ENCODE measurements at regions not wholly inside any gene's neighbourhood (a gene's known extent, or its start where the extent isn't known, plus 50 kb on each side); places are given as distances from the start of the nearest gene placed in this dataset.
A peak's percentile ranks its signal among the peaks of the same experiment; 100 is the strongest.

DNA sequence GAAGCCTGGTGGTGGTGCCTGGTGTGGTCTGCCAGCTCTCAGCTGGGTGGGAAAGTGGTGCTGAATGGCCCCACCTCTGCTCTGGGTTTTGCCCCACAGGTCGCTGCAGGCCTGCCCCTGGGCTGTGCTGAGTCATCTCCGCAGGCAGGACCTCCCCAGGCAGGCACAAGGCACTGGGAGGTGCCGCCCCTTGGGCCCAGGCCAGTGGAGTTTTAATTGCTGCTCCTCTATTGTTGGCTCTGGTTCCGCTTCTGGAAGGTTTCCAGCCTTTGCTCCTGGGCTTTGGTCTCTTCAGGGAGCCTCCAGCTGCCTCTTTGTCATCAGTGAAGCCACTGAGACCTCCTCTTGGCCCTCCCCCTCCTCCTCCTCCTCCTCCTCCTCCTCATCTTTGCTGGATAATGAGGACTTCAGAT is 180.3 kb upstream of the GRB10 start:
- no peak for DNase-seq

DNA sequence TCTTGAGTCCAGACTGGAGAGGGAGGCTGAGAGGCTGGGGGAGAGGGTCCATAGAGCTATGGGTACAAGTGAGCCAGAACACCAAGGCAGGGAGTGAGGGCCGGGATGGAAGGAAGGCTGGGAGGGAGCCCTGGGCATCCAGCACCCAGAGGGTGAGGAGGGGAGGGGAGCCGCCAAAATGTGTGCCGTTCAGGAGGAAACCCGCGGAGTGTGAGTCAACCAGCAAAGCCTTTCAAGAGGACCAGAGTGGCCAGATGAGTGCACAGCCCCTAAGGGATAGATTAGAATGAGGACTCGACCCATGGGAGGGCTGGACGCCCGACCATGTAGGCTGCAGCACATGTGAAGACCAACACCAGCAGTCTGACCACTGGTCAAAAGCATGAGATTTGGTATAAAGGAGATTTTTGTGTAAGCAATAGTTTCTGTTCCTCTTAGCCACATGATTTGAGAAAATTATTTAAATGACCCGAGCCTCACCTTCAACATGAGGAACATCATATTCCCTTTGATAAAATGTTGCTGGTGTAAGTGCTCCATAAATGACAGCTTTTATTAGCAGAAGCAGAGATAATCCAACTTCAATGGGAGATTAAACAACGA is 179.7 kb upstream of the GRB10 start:
- DNase-seq, result no peak

DNA sequence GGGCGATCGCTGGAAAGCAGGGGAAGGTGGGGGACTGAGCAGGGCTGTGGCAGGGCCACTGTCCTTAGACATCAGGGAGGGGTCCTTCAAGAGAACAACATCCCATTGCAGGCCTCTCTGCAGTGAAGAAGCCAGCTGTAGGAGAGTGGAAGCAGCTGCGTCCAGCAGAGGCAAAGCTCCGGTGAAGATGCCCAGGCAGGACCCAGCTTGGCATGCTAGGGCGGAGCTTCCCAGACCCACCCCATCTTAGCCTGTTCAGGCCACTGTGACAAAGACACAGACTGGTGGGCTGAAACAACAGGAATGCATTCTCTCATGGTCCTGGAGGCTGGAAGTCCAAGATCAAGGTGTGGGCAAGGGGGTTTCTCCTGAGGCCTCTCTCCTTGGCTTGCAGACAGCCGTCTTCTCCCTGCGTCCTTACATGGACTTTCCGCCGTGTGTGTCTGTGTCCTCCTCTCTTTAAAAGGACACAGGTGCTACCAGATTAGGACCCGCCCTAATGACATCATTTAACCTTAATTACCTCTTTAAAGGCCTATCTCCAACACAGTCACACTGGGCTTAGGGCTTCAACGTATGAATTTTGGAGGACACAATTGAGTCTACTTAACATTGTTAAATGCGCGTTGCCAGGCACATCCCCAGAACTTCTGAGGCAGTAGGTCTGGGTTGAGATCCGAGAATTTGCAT is 178.1 kb upstream of the GRB10 start:
- DNase-seq, result no peak

DNA sequence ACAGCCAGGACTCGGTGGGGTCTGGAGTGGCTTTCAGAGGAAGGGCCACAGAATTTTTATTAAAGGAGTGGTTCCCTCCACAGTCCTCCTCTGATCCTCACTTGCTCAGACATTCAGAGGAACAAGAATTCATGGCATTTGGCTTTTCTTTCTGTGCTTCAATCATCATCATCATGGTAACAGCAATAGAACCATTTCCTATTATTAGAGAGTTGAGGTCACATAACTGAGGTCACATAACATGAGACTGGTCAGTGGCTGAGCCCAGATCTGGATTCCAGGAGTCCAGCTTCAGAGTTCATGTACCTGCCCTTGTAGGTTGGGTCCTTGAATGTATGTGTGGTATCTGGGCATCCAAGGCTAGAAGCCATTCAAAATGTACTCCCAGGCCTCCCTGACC is 177.3 kb upstream of the GRB10 start:
- DNase-seq, result no peak

DNA sequence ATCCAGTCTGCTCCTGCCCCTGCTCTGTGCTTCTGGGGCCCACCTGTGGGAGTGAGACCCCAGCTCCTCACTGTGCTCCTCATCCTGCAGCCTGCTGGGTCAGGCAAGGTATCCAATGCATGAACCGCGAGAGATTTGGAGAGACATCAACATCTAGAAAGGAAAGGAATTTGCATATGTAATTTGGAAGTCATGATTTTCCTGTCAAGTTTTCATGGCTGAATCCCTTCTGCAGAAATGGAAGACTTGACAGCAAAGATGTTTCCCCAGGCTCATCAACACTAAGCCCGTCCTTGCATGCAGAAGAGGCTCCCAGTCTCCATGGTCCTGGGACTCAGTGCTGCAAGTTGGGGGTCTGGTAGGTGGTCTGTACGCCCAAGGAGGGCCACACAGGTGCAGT is 176.9 kb upstream of the GRB10 start:
- DNase-seq, result no peak

- DNase-seq, result no peak
Observed at GRCh38 chr7:50957855-50958254, 175.2 kb upstream of the GRB10 start.

DNA sequence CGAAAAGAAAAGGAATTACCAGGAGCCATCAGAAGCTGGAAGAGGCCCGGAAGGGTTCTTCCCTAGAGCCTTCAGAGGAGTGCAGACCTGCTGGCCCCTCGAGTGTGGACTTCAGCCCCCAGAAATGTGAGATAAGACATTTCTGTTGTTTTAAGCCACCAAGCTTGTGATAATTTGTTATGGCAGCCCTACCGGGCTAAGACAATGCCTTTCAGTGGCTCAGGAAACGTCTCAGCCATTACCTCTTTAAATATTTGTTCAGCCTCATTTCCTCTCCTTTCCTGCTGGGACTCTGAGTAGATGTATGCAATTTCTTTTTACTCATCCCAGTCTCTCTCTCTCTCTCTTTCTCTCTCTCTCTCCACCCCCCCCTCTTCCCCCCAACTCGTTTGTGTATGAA is 174.7 kb upstream of the GRB10 start:
- no peak for DNase-seq

- DNase-seq, result no peak
Observed at GRCh38 chr7:50956522-50957155, 173.9 kb upstream of the GRB10 start.

DNA sequence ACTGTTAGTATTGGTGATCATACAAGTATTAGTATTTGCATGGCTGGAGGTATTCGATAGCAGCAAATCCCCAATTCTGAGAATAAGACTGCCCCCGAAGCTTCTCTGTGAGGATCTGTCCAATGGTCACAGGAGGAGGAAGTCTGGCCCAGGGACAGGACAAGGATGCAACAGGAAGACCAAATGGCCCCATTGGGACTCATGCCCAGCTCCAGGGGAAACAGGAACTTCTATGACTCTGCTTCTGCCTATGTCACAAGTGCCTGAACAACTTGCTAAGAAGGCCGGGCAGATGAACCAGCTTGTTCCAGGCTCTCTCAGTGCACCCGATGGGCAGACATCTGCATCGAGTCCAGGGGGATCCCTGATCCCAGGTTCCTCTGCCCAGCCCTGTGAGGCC is 172.0 kb upstream of the GRB10 start:
- DNase-seq, result no peak

DNA sequence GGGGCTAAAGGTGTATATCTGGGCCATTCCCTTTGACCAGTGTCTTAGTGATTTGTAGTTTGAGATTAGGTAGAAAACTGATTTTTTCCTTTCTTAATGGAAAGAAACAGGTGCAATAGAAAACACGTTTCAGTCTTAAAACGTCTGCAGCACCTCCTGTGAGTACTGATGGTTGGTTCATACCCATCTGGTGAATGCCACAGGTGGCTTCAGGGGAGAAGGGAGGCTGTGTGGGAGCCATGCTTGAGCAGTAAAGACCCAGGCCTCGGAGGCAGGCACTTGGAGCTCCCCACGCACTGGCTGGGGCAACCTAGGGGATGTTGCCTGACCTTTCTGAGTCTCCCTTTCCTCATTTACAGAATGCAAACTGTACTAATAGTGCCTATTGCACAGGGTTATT is 171.5 kb upstream of the GRB10 start:
- no peak for DNase-seq

DNA sequence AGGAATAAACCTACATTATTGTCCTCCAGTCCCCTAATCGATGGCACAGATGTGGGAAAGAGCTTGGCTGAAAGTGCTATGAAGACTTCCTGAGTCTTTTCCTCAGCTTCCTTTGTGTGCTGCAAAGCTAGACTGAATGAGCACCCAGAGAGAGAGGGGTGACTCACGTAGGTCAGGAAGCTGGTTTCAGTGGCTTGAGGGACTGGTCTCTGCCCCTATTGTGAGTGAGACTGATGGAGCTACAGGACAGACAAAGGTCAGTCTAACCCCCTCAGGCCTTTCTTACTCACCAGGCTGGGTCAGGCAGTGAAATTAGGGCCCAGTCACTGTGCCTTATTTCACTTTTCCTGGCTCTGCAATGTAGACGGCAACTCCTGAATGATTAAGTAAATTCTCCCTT is 171.1 kb upstream of the GRB10 start:
- no peak for DNase-seq

GRCh38 chr7:50953303-50953702 is 170.6 kb upstream of the GRB10 start:
- DNase-seq, result no peak

DNA sequence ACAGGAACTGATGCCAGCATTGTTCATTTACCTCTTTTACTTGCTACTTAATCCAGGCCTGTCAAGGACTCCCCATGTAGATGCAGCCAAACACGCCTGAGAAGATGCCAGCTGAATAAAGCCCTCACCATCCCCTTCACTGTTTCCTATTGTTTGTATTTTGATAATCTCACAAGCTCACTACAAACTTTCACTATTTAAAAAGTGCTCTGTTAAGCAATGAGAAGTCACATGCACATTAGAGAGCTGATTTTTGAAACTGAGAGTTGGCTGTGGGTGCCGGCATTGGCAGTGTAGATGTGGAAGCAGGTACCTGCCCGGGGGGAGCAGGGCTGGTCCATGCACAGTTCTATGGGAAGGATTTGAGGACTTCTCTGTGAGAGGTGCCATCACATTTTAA is 169.8 kb upstream of the GRB10 start:
- no peak for DNase-seq

- DNase-seq, result no peak
Observed at GRCh38 chr7:50952120-50952519, 169.4 kb upstream of the GRB10 start.

GRCh38 chr7:50943482-50943881 is 160.8 kb upstream of the GRB10 start:
- no peak for DNase-seq

DNA sequence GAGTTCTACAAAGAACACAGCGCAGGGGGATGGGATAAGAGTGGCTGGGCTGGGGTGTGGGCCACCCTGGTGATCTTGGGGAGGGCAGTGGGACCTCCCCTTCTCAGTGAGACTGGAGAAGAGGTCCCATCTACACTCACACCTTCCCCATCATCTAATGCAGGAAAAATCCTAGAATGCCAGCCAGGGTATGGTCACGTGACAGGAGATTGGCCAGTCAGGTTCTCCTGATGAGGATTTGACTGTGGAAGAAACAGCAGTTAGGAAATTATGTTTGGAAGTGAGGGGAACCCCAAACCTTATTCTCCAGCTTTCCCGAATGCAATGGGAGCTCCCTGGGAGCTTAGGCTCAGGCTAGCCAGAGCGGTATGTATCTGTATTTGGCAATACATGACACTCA is 158.8 kb upstream of the GRB10 start:
- no peak for DNase-seq

GRCh38 chr7:50940621-50941020 is 157.9 kb upstream of the GRB10 start:
- no peak for DNase-seq

DNA sequence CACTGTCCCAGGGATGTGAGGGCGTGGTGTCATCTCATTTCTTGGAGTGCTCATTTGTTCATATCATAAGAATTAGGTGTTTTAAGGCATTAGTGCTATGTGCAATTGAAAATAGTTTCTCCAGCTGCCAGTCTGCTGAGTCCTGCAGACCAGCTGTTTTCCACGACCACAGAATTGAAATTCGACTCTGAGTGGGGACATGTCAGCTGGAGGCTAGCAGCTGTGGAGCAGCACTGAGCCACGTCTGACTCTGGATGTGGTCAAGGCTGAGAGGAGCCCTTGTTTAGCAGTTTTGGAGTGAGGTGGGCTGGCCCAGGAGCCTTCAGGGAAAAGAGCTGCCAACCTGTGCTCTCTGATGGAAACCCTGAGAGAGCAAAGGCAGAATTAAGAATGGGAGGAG is 156.3 kb upstream of the GRB10 start:
- no peak for DNase-seq

DNA sequence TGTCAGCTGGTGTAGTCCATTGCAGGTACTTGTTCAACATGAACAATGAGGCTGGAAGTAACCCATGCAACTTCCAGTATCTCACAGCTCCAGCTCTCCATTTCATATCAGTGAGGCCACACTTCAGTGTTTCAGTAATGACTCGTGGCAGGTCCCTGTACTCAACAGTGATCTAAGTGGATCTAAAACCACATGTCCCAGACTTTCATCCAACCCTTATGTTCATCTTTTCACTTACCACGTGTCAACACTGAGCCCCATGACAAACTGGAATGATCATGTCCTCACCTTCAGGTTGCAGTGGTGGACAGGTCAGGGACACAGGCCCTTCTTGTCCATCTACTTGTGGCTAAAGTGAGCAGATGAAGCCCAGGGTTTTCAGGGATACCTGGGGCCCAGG is 155.0 kb upstream of the GRB10 start:
- no peak for DNase-seq

GRCh38 chr7:50926049-50926448 is 143.4 kb upstream of the GRB10 start:
- DNase-seq, result no peak

DNA sequence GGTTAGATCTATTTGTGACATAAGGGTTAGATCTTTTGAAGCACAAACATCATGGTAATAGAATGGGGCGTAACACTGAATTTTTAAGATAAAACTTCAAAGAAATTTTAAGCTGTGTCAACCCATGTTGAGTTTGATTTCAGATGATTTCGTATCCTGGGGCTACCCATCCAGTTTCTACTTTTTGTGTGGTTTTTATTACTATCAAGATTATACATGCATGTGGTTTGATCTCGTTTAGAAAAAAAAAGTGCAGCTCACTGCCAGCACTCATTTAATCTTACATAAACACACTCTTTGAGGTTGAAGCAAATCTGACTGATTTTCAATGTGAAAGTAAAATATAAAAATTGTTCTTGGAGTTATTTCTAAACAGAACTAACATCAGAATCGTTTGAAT is 140.8 kb upstream of the GRB10 start:
- no peak for DNase-seq

DNA sequence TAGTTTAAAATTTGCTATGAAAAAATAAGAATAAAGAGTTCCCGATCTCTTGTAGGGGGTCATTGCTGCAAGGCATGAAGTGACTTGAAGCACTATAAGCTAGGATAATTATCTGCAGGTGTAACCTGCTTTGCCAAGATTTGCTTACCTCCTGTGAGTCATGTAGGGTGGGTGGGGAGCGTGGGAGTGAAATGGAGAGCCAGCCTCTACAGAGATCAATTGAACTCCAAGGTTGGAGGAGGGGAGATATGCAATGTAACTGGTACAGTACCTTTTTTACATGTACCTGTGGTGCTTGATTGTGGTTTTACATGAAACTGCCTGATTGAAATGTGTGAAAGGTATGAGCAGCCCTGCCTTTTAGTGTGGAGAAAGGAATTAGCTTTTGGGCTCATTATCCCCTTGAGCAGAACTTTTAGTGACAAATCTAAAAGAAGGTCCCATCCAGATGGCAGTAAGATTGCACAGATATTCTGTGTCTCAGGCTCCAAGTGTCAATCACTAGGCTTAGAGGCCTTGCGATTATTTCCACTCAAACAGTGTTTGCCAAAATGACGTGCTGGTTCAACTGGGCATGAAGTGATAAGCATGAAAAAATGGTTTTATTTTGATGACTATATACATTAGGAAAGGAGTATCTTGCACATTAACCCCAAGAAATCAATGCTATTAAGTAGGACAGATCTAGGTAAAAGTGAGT is 138.6 kb upstream of the GRB10 start:
- peak; percentile 26 to 43 for DNase-seq

- no peak for DNase-seq
Observed at GRCh38 chr7:50920031-50920635, 137.4 kb upstream of the GRB10 start.

DNA sequence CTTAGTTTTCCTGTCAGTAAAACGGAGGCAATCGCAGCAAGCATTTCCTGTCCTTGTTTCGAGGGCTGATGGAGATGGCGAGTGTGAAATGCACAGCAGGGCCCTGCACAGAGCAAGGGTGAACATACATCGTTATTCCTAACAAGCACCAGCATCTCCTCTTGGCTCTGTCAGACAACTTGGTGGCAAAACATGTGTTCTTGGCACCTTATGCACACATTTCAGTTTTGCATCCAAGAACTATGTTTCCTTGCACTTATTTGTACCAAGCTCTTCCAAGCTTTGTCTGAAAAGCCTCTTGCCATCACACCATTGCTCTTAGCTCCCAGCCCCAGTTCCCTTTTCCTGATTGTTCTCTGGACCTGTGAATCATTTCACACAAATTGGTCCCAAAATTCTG is 132.9 kb upstream of the GRB10 start:
- no peak for DNase-seq
